ENCODE measurements at regions not wholly inside any gene's neighbourhood (a gene's known extent, or its start where the extent isn't known, plus 50 kb on each side); places are given as distances from the start of the nearest gene placed in this dataset.
"Not testable (repeated sequence)": the region's sequence is repeated elsewhere in the genome, so short reads cannot be mapped to it uniquely, and the experiment has no call there.

DNA sequence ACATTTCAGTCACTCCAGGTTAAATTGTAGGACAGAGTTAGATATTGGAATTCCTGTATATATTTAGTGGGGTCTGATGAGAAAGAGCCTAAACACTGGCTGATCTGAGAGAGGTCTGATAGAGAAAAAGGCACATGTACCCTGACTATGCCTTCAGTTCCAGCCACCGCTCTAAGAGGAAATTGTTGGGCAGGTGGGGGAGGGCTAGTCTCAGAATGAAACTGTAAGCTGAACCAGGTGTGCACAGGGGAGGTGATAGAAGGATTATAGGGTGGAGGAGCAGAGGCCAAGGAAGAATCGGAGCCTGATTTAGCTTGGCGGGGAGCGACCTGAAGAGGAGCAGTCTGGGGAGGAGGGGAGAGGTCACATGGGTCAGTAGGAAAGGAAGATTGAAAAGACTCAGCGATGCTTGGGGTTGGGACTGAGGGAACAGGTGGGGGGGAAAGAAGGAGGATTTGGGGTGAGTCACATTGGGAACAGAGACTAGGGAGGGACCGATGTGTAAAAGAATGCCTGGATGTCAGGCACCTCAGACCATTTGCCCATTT is 74.3 kb upstream of the SIRPG start:
- TF ChIP-seq, protein P1, sequence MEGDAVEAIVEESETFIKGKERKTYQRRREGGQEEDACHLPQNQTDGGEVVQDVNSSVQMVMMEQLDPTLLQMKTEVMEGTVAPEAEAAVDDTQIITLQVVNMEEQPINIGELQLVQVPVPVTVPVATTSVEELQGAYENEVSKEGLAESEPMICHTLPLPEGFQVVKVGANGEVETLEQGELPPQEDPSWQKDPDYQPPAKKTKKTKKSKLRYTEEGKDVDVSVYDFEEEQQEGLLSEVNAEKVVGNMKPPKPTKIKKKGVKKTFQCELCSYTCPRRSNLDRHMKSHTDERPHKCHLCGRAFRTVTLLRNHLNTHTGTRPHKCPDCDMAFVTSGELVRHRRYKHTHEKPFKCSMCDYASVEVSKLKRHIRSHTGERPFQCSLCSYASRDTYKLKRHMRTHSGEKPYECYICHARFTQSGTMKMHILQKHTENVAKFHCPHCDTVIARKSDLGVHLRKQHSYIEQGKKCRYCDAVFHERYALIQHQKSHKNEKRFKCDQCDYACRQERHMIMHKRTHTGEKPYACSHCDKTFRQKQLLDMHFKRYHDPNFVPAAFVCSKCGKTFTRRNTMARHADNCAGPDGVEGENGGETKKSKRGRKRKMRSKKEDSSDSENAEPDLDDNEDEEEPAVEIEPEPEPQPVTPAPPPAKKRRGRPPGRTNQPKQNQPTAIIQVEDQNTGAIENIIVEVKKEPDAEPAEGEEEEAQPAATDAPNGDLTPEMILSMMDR (IDR thresholded peaks at IDR 0.05 in 8 of 11, conservative IDR thresholded peaks at IDR 0.05 in 3 of 11): not testable (repeated sequence)
- not testable (repeated sequence) for TF ChIP-seq POLR2A (IDR thresholded peaks at IDR 0.05)
